Fibroblast of lung (primary cell): ENCODE measurements at regions not wholly inside any gene's neighbourhood (a gene's known extent, or its start where the extent isn't known, plus 50 kb on each side); places are given as distances from the start of the nearest gene placed in this dataset.

Experiments
- CTCF ChIP-seq, 2 donors: IDR thresholded peaks in 1 of 2; conservative IDR thresholded peaks in 1 of 2; 1 replicate in 1 of 2; 2 replicates in 1 of 2; pipeline ENCODE4 v1.5.1; 2011 to 2012; ENCODE audit warnings: low read length in 2 of 2, control low read depth in 1 of 2, inconsistent platforms in 1 of 2, low read depth in 1 of 2, mild to moderate bottlenecking in 1 of 2
- EZH2 ChIP-seq: IDR thresholded peaks from 2 replicates; pipeline ENCODE4 v1.5.1; 2012; ENCODE audit warnings: low read length, control low read depth, mild to moderate bottlenecking; ENCODE audit errors: missing control alignments

- TF ChIP-seq CTCF (conservative IDR thresholded peaks at IDR 0.05 in 1 of 2, IDR thresholded peaks at IDR 0.05 in 1 of 2; ENCODE audit: low read depth in 1 of 2, low read length in 2 of 2) (no peak), EZH2 (no peak)
Observed at GRCh38 chr14:87306409-87307168, 686.4 kb downstream of the GALC start.
